BJ (cell line): ENCODE measurements at regions not wholly inside any gene's neighbourhood (a gene's known extent, or its start where the extent isn't known, plus 50 kb on each side); places are given as distances from the start of the nearest gene placed in this dataset.

Experiments
- CTCF ChIA-PET: fragments of 350-600 bp; formaldehyde crosslinking; extraction: SDS; loops from one replicate; lab custom pipeline; 2021; ENCODE audit warnings: antibody characterized with exemption, inconsistent platforms; lab: Yijun Ruan, JAX
- POLR2A ChIA-PET: fragments of 300-600 bp; sonication (Branson Sonifier 250); formaldehyde crosslinking; extraction: SDS; loops from one replicate; lab custom pipeline; 2021; ENCODE audit warnings: antibody characterized with exemption; lab: Charles Lee
- DNase-seq: peaks from one replicate; pipeline ENCODE4 v3.0.0-alpha.2; 2011; ENCODE audit warnings: low read depth
- H3K27me3 ChIP-seq: 2 replicates; pipeline ENCODE4 v1.6.0; 2011; ENCODE audit warnings: low read length; ENCODE audit not compliant: control insufficient read depth, insufficient read depth
- H3K36me3 ChIP-seq: 2 replicates; pipeline ENCODE4 v1.5.1; 2011; ENCODE audit warnings: low read length; ENCODE audit not compliant: control insufficient read depth, insufficient read depth
- H3K4me3 ChIP-seq: 2 replicates; pipeline ENCODE4 v1.5.1; 2011; ENCODE audit warnings: low read depth, mild to moderate bottlenecking, control low read depth, low read length
- CTCF ChIP-seq: IDR thresholded peaks from 2 replicates; pipeline ENCODE4 v1.5.1; 2011; ENCODE audit warnings: low read depth, mild to moderate bottlenecking, control low read depth, inconsistent platforms, low read length, moderate library complexity; ENCODE audit not compliant: insufficient read depth

DNA sequence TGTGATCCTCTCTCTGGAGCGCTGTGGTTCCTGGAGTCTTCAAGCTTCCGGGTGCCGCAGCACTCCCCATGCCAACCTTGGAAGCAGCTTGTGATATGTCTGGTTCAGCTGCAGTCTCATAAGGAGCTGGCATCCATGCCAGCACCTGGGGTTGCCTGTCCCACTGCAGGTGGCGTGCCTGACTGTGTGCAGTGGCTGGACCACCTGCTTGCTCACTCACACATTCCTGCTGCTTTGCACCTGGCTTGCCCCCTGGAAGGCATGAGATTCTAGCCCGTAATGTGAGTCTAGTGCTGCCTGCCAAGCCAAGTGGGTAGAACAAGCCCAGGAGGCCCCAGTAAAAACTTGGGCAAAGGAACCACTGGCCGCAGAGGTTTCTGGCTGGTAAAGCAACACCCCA, 687.2 kb upstream of the AADAT start:
- CTCF ChIA-PET = no interaction called here
- POLR2A ChIA-PET = no interaction called here

GRCh38 chr4:170775851-170776250, 686.1 kb upstream of the AADAT start:
- ChIA-PET CTCF (no interaction called here), POLR2A (no interaction called here)
- Histone ChIP-seq H3K4me3 (no peak overlapping the region), H3K36me3 (no peaks in the 10 kb centered on the region), H3K27me3 (no peaks in the 10 kb centered on the region)
- no peak for TF ChIP-seq CTCF
- DNase-seq = no peak

More for the DNA sequence above, 687.2 kb upstream of the AADAT start:
- H3K4me3 ChIP-seq = no peak overlapping the region
- H3K36me3 ChIP-seq = no peaks in the 10 kb centered on the region
- no peaks in the 10 kb centered on the region for H3K27me3 ChIP-seq
- TF ChIP-seq CTCF = no peak
- DNase-seq = no peak

DNA sequence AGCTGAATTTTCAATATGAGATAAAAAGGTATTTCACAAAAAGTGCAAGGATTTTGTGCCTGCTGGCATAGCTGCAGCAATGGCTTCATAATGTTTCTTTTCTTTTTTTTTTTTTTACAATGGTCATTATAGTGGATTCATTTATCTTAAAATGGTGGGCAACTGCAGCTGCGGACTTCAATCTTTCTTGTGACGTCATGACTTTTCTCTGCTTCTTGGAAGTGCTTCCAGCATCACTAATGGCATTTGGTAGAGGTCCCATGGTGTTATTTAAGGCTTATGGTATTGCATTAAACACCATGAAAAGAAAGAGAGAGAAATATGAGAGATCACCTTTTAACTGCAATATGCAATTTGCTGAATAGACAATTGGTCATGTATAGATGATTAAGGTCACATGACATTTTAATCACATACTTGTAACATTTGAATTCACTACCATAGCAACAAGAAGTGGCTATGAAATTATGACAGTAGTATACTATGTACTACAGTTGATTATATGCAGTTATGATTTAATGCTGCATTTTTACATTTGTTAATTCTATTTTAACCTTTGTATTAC, 684.0 kb upstream of the AADAT start:
- Histone ChIP-seq H3K27me3 (no peaks in the 10 kb centered on the region), H3K4me3 (no peak overlapping the region), H3K36me3 (no peaks in the 10 kb centered on the region)
- POLR2A ChIA-PET = no interaction called here
- CTCF ChIA-PET = no interaction called here
- TF ChIP-seq CTCF = no peak
- DNase-seq = no peak

DNA sequence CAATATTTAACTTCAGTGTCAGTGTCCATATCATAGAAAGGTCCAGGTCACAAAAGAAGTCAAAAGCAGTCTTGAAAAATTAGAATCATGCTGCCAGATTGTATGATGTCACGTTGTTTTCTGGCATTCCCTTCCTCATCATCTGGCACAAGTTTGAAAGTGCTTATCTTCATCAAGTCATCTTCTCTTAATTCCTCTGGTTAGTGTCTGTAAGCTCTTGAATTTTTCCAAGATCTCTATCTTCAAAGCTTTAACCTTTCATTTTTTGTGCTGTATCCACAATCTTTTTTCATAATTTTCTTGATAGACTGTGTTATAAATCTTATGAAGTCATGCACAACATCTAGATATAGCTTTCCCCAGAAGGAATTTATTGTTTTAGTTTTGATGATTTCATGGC, 682.7 kb upstream of the AADAT start:
- Histone ChIP-seq H3K36me3 (no peaks in the 10 kb centered on the region), H3K4me3 (no peak overlapping the region), H3K27me3 (no peaks in the 10 kb centered on the region)
- DNase-seq = no peak
- ChIA-PET CTCF (no interaction called here), POLR2A (no interaction called here)
- no peak for TF ChIP-seq CTCF

- POLR2A ChIA-PET = no interaction called here
- CTCF ChIA-PET = no interaction called here
Measured at GRCh38 chr4:170770664-170771063, 680.9 kb upstream of the AADAT start.

More at GRCh38 chr4:170770664-170771063, 680.9 kb upstream of the AADAT start:
- no peak for TF ChIP-seq CTCF
- H3K36me3 ChIP-seq = no peaks in the 10 kb centered on the region
- H3K4me3 ChIP-seq = no peak overlapping the region
- DNase-seq = no peak
- no peaks in the 10 kb centered on the region for H3K27me3 ChIP-seq
